Spleen (tissue), 7 donors: ENCODE measurements at regions not wholly inside any gene's neighbourhood (a gene's known extent, or its start where the extent isn't known, plus 50 kb on each side); places are given as distances from the start of the nearest gene placed in this dataset.

Experiments used
- CTCF ChIP-seq, 11 experiments: fragments of 200-600 bp in 7 of 11; fragments of 450-650 bp in 4 of 11; sonication (generic) in 4 of 11; IDR thresholded peaks in 8 of 11; conservative IDR thresholded peaks in 3 of 11; 1 replicate in 7 of 11; 2 replicates in 4 of 11; pipeline versions ENCODE4 v1.4.0 to v1.8.0; 2016 to 2021; ENCODE audit warnings: antibody characterized with exemption in 11 of 11, inconsistent platforms in 4 of 11, mild to moderate bottlenecking in 1 of 11
- POLR2A ChIP-seq, 3 donors: fragments of 450-650 bp; IDR thresholded peaks; one replicate each; pipeline ENCODE4 v1.5.1; 2017; ENCODE audit warnings: antibody characterized with exemption in 3 of 3, mild to moderate bottlenecking in 1 of 3
- donor health status: DM: no; HTN: no; CAD: no; lungs with moderate emphysema.
- donor health status: DM: no; HTN: no; CAD: no.
- donor health status: DM: no; HTN: no; CAD: no.

- TF ChIP-seq CTCF (IDR thresholded peaks at IDR 0.05 in 8 of 11, conservative IDR thresholded peaks at IDR 0.05 in 3 of 11) (no peak), POLR2A (IDR thresholded peaks at IDR 0.05) (no peak)
Observed at GRCh38 chr13:32829676-32830335, 186.4 kb upstream of the KL start.
